SK-N-SH treated with all-trans-retinoic acid at 6 μM for 48 hours (cell line): ENCODE measurements at regions not wholly inside any gene's neighbourhood (a gene's known extent, or its start where the extent isn't known, plus 50 kb on each side); places are given as distances from the start of the nearest gene placed in this dataset.

Source experiments
- ATAC-seq: fragments of 200-7000 bp; cut with Tn5 transposase; 3 replicates; pipeline ENCODE4 v1.9.1; 2020; ENCODE audit warnings: mild to moderate bottlenecking, moderate library complexity
- ARNTL ChIP-seq: fragments of 450-650 bp; formaldehyde crosslinking; IDR thresholded peaks from 2 replicates; pipeline ENCODE4 v1.5.0; 2020; ENCODE audit warnings: low read depth, mild to moderate bottlenecking, moderate library complexity, borderline replicate concordance
- BACH2 ChIP-seq: fragments of 250-450 bp; sonication (Bioruptor Pico); IDR thresholded peaks from 2 replicates; pipeline ENCODE4 v1.9.0; 2021; ENCODE audit warnings: mild to moderate bottlenecking, borderline replicate concordance
- CSDC2 ChIP-seq: fragments of 250-450 bp; sonication (Bioruptor Pico); IDR thresholded peaks from 2 replicates; pipeline ENCODE4 v1.5.0; 2020; ENCODE audit warnings: mild to moderate bottlenecking, moderate library complexity
- ESRRG ChIP-seq: fragments of 250-450 bp; sonication (Bioruptor Pico); IDR thresholded peaks from 2 replicates; pipeline ENCODE4 v1.6.1; 2021; ENCODE audit warnings: mild to moderate bottlenecking
- GLIS3 ChIP-seq: fragments of 250-450 bp; sonication (Bioruptor Pico); IDR thresholded peaks from 2 replicates; pipeline ENCODE4 v1.5.0; 2020; ENCODE audit warnings: mild to moderate bottlenecking, moderate library complexity
- ISL1 ChIP-seq: fragments of 250-450 bp; sonication (Bioruptor Pico); IDR thresholded peaks from 2 replicates; pipeline ENCODE4 v2.1.2; 2022; ENCODE audit warnings: mild to moderate bottlenecking, moderate library complexity
- OSR1 ChIP-seq: fragments of 250-450 bp; sonication (Bioruptor Pico); IDR thresholded peaks from 2 replicates; pipeline ENCODE4 v1.8.0; 2022; ENCODE audit warnings: moderate library complexity, mild to moderate bottlenecking, inconsistent platforms
- PPARA ChIP-seq: fragments of 250-450 bp; sonication (Bioruptor Pico); IDR thresholded peaks from 2 replicates; pipeline ENCODE4 v1.5.0; 2020; ENCODE audit warnings: mild to moderate bottlenecking, borderline replicate concordance
- RARB ChIP-seq: fragments of 250-450 bp; sonication (Bioruptor Pico); IDR thresholded peaks from 2 replicates; pipeline ENCODE4 v1.8.0; 2021; ENCODE audit warnings: mild to moderate bottlenecking, moderate library complexity
- TCF4 ChIP-seq: fragments of 250-450 bp; sonication (Bioruptor Pico); IDR thresholded peaks from 2 replicates; pipeline ENCODE4 v1.8.0; 2021; ENCODE audit warnings: mild to moderate bottlenecking, moderate library complexity, borderline replicate concordance
- TOX ChIP-seq: fragments of 250-450 bp; sonication (Bioruptor Pico); IDR thresholded peaks from 2 replicates; pipeline ENCODE4 v1.8.0; 2021; ENCODE audit warnings: mild to moderate bottlenecking, moderate library complexity, borderline replicate concordance
- ZC3H10 ChIP-seq: fragments of 250-450 bp; sonication (Bioruptor Pico); IDR thresholded peaks from 2 replicates; pipeline ENCODE4 v1.5.1; 2021; ENCODE audit warnings: mild to moderate bottlenecking, moderate library complexity
- ZFP3 ChIP-seq: fragments of 250-450 bp; sonication (Bioruptor Pico); IDR thresholded peaks from 2 replicates; pipeline ENCODE4 v1.5.0; 2020; ENCODE audit warnings: mild to moderate bottlenecking, moderate library complexity
- ZFP30 ChIP-seq: fragments of 450-650 bp; formaldehyde crosslinking; IDR thresholded peaks from 2 replicates; pipeline ENCODE4 v1.5.0; 2022; ENCODE audit warnings: mild to moderate bottlenecking, moderate library complexity
- ZNF565 ChIP-seq: fragments of 450-650 bp; formaldehyde crosslinking; conservative IDR thresholded peaks from 2 replicates; pipeline ENCODE4 v1.5.0; 2020; ENCODE audit warnings: low read depth, mild to moderate bottlenecking, moderate library complexity
- ZNF70 ChIP-seq: fragments of 450-650 bp; formaldehyde crosslinking; IDR thresholded peaks from 2 replicates; pipeline ENCODE4 v1.5.0; 2020; ENCODE audit warnings: mild to moderate bottlenecking, moderate library complexity
- ZNF8 ChIP-seq: fragments of 450-650 bp; formaldehyde crosslinking; IDR thresholded peaks from 2 replicates; pipeline ENCODE4 v1.5.0; 2020; ENCODE audit warnings: mild to moderate bottlenecking, moderate library complexity
- TF ChIP-seq, protein P1 (sequence below): fragments of 250-450 bp; sonication (Bioruptor Pico); IDR thresholded peaks from 2 replicates; pipeline ENCODE4 v1.8.0; 2020; ENCODE audit warnings: mild to moderate bottlenecking, moderate library complexity, borderline replicate concordance
- TF ChIP-seq, protein P2 (sequence below): fragments of 250-450 bp; sonication (Bioruptor Pico); IDR thresholded peaks from 2 replicates; pipeline ENCODE4 v1.5.0; 2020; ENCODE audit warnings: mild to moderate bottlenecking, moderate library complexity
- TF ChIP-seq, protein P3 (sequence below): fragments of 250-450 bp; sonication (Bioruptor Pico); IDR thresholded peaks from 2 replicates; pipeline ENCODE4 v1.5.1; 2020; ENCODE audit warnings: low read depth, mild to moderate bottlenecking, moderate library complexity
- TF ChIP-seq, protein P4 (sequence below): fragments of 250-450 bp; sonication (Bioruptor Pico); IDR thresholded peaks from 2 replicates; pipeline ENCODE4 v1.5.1; 2021; ENCODE audit warnings: mild to moderate bottlenecking, moderate library complexity

DNA sequence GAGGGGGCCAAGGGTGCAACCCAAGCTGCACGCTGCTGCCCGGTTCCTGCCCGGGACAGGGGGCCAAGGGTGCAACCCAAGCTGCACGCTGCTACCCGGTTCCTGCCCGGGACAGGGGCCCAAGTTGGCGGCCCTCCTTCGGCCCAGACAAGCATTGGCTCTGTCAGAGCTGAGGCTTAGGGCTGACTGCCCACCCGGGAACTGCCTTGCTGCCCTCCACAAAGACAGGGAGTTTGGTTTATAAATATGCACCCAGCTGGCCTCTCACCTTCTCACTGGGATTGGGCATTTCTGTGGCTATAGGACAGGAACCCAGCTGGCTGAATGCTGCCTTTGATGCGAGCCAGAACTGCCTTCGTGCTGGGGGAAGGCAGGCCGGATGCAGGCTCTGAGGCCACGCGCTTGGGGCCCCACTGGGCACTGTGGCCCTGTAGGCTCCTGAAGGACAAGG, 105.7 kb downstream of the IRX5 start:
- TF ChIP-seq ZFP30 (no peak), ARNTL (CRISPR knock-in tag) (no peak), TOX (no peak), ZFP3 (no peak), ZNF8 (CRISPR knock-in tag) (no peak), BACH2 (no peak), ZNF565 (CRISPR knock-in tag) (no peak), ESRRG (CRISPR knock-in tag) (no peak), TCF4 (no peak), RARB (CRISPR knock-in tag) (no peak), ZC3H10 (no peak), CSDC2 (CRISPR knock-in tag) (no peak), PPARA (CRISPR knock-in tag) (no peak), ISL1 (CRISPR knock-in tag) (no peak), GLIS3 (CRISPR knock-in tag) (no peak)
- TF ChIP-seq, protein P1, sequence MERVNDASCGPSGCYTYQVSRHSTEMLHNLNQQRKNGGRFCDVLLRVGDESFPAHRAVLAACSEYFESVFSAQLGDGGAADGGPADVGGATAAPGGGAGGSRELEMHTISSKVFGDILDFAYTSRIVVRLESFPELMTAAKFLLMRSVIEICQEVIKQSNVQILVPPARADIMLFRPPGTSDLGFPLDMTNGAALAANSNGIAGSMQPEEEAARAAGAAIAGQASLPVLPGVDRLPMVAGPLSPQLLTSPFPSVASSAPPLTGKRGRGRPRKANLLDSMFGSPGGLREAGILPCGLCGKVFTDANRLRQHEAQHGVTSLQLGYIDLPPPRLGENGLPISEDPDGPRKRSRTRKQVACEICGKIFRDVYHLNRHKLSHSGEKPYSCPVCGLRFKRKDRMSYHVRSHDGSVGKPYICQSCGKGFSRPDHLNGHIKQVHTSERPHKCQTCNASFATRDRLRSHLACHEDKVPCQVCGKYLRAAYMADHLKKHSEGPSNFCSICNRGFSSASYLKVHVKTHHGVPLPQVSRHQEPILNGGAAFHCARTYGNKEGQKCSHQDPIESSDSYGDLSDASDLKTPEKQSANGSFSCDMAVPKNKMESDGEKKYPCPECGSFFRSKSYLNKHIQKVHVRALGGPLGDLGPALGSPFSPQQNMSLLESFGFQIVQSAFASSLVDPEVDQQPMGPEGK (CRISPR knock-in tag), result no peak
- TF ChIP-seq, protein P2, sequence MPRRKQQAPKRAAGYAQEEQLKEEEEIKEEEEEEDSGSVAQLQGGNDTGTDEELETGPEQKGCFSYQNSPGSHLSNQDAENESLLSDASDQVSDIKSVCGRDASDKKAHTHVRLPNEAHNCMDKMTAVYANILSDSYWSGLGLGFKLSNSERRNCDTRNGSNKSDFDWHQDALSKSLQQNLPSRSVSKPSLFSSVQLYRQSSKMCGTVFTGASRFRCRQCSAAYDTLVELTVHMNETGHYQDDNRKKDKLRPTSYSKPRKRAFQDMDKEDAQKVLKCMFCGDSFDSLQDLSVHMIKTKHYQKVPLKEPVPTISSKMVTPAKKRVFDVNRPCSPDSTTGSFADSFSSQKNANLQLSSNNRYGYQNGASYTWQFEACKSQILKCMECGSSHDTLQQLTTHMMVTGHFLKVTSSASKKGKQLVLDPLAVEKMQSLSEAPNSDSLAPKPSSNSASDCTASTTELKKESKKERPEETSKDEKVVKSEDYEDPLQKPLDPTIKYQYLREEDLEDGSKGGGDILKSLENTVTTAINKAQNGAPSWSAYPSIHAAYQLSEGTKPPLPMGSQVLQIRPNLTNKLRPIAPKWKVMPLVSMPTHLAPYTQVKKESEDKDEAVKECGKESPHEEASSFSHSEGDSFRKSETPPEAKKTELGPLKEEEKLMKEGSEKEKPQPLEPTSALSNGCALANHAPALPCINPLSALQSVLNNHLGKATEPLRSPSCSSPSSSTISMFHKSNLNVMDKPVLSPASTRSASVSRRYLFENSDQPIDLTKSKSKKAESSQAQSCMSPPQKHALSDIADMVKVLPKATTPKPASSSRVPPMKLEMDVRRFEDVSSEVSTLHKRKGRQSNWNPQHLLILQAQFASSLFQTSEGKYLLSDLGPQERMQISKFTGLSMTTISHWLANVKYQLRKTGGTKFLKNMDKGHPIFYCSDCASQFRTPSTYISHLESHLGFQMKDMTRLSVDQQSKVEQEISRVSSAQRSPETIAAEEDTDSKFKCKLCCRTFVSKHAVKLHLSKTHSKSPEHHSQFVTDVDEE, result no peak
- TF ChIP-seq, protein P3, sequence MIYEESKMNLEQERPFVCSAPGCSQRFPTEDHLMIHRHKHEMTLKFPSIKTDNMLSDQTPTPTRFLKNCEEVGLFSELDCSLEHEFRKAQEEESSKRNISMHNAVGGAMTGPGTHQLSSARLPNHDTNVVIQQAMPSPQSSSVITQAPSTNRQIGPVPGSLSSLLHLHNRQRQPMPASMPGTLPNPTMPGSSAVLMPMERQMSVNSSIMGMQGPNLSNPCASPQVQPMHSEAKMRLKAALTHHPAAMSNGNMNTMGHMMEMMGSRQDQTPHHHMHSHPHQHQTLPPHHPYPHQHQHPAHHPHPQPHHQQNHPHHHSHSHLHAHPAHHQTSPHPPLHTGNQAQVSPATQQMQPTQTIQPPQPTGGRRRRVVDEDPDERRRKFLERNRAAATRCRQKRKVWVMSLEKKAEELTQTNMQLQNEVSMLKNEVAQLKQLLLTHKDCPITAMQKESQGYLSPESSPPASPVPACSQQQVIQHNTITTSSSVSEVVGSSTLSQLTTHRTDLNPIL, result no peak
- ATAC-seq, result no peak

DNA sequence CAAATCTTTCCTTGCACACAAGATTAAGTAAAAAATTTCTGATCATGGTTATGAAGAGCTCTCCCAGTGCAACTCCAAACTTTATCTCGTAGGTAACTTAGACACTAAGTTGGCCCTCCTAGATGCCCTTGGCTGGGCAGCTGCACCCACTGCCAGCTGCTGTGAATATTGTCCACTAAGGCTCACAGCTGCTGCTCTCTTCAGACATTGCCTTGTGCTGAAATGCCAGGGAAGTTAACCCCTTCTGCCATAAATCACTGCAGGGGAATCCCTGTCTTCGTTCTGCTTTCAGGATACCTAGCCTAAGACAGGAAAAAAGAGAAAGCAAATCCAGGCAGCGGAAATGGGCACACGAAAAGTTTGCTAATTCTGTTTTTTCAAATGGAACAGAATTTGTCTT, 106.4 kb downstream of the IRX5 start:
- TF ChIP-seq ARNTL (CRISPR knock-in tag), result no peak
- no peak for TF ChIP-seq ZNF565 (CRISPR knock-in tag)
- no peak for TF ChIP-seq OSR1
- TF ChIP-seq RARB (CRISPR knock-in tag), result no peak
- no peak for TF ChIP-seq ZC3H10
- TF ChIP-seq ZFP30, result no peak
- TF ChIP-seq, protein P4, sequence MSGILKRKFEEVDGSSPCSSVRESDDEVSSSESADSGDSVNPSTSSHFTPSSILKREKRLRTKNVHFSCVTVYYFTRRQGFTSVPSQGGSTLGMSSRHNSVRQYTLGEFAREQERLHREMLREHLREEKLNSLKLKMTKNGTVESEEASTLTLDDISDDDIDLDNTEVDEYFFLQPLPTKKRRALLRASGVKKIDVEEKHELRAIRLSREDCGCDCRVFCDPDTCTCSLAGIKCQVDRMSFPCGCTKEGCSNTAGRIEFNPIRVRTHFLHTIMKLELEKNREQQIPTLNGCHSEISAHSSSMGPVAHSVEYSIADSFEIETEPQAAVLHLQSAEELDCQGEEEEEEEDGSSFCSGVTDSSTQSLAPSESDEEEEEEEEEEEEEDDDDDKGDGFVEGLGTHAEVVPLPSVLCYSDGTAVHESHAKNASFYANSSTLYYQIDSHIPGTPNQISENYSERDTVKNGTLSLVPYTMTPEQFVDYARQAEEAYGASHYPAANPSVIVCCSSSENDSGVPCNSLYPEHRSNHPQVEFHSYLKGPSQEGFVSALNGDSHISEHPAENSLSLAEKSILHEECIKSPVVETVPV (CRISPR knock-in tag), result no peak
- no peak for TF ChIP-seq PPARA (CRISPR knock-in tag)
- TF ChIP-seq ISL1 (CRISPR knock-in tag), result no peak
- TF ChIP-seq ESRRG (CRISPR knock-in tag), result no peak
- TF ChIP-seq, protein P1 (CRISPR knock-in tag), result no peak
- TF ChIP-seq, protein P2, result no peak
- TF ChIP-seq CSDC2 (CRISPR knock-in tag), result no peak
- no peak for TF ChIP-seq ZNF70 (CRISPR knock-in tag)
- TF ChIP-seq, all 23 proteins: peak for 0
- ATAC-seq, result no peak
